ENCODE measurements at regions not wholly inside any gene's neighbourhood (a gene's known extent, or its start where the extent isn't known, plus 50 kb on each side); places are given as distances from the start of the nearest gene placed in this dataset.
A peak's percentile ranks its signal among the peaks of the same experiment; 100 is the strongest.

GRCh38 chr10:21078410-21079329, 181.6 kb upstream of the NEBL start:
- CTCF ChIA-PET = interaction anchor here (0.7 to 1.8 kb wide), 14 partner anchors 9 to 916 kb away, joined by 3 to 8 read pairs (median 3); no protein-coding TSS in a partner anchor
- SMC1A ChIA-PET (ENCODE audit: uncharacterized antibody, unreplicated experiment) = interaction anchor here (1.7 kb wide), 1 partner anchor 191 kb away, joined by 7 read pairs; no protein-coding TSS in a partner anchor
- Histone ChIP-seq H2AFZ (ENCODE audit: control insufficient read depth, low read depth, low read length) (no peak overlapping the region), H3K27ac (ENCODE audit: control insufficient read depth, insufficient read depth) (no peak overlapping the region), H3K4me2 (ENCODE audit: control insufficient read depth, insufficient read depth) (no peak overlapping the region), H3K27me3 (replicated peaks in 1 of 2; ENCODE audit: control insufficient read depth in 2 of 2, insufficient read depth in 2 of 2, low read length in 1 of 2) (no peaks in the 10 kb centered on the region; a peak in 2 of 4 replicates), H3K4me1 (ENCODE audit: control insufficient read depth, insufficient read depth, low read length) (no peaks in the 10 kb centered on the region), H3K79me2 (ENCODE audit: control insufficient read depth, insufficient read depth, low read length) (no peaks in the 10 kb centered on the region), H3K36me3 (ENCODE audit: control insufficient read depth in 2 of 2, insufficient read depth in 2 of 2, low read length in 1 of 2) (no peaks in the 10 kb centered on the region), H3K4me3 (no peak overlapping the region), H3K9ac (ENCODE audit: control insufficient read depth, insufficient read depth, low read length) (no peak overlapping the region), H4K20me1 (ENCODE audit: control insufficient read depth, insufficient read depth) (no peaks in the 10 kb centered on the region), H3K9me3 (replicated peaks; ENCODE audit: control insufficient read depth, insufficient read depth, low read length) (no peaks in the 10 kb centered on the region)
- RAD21 ChIA-PET (ENCODE audit: unreplicated experiment) = interaction anchor here (1.0 to 1.2 kb wide), 2 partner anchors 374 to 893 kb away, joined by 3 read pairs; no protein-coding TSS in a partner anchor
- WGBS (ENCODE audit: insufficient coverage, insufficient replicate concordance, low lambda C conversion rate, missing lambda C conversion rate) = 13% methylated on average over 6 of the region's 6 CpGs
- ATAC-seq (peak; percentile 89), FAIRE-seq (peak; percentile 54), DNase-seq (ENCODE audit: low read depth, low spot score) (no peak)
- intact Hi-C loops (cut with micrococcal nuclease; ENCODE audit: unreplicated experiment) = loop anchor here (1.0 to 10.0 kb wide), 4 partner anchors 192 to 874 kb away; no protein-coding TSS in a partner anchor
- POLR2A ChIA-PET = no interaction called here
- no TSS peak for BruUV-seq (replicated peaks)
- in situ Hi-C loops (cut with MboI) = loop anchor here (25.0 kb wide), 1 partner anchor 884 kb away; no protein-coding TSS in a partner anchor
- no peak for TF ChIP-seq SMAD5 (IDR thresholded peaks at IDR 0.05; ENCODE audit: low read depth)
- no peak for TF ChIP-seq NFXL1 (IDR thresholded peaks at IDR 0.05; ENCODE audit: borderline replicate concordance)
- no peak for TF ChIP-seq SIX5 (IDR thresholded peaks at IDR 0.05; ENCODE audit: low read depth, low read length, severe bottlenecking)
- TF ChIP-seq SREBF1 (IDR thresholded peaks at IDR 0.05; ENCODE audit: low read length) = no peak
- no peak for TF ChIP-seq MEF2B (IDR thresholded peaks at IDR 0.05; ENCODE audit: partially characterized antibody, poor library complexity, severe bottlenecking)
- TF ChIP-seq PAX5 (IDR thresholded peaks at IDR 0.05; ENCODE audit: borderline replicate concordance, low read depth, low read length) = no peak
- TF ChIP-seq RAD21 (IDR thresholded peaks at IDR 0.05; ENCODE audit: insufficient read depth, low read depth, low read length) = peak; percentile 74
- no peak for TF ChIP-seq CBX3 (IDR thresholded peaks at IDR 0.05; ENCODE audit: borderline replicate concordance, low read depth)
- TF ChIP-seq IRF4 (IDR thresholded peaks at IDR 0.05; ENCODE audit: low read depth, low read length) = no peak
- 0 out of 2 replicates have a peak, but pooled peaks have one; percentile 36 for TF ChIP-seq YY1 (IDR thresholded peaks at IDR 0.05; ENCODE audit: low read depth, low read length)
- TF ChIP-seq, protein P1, sequence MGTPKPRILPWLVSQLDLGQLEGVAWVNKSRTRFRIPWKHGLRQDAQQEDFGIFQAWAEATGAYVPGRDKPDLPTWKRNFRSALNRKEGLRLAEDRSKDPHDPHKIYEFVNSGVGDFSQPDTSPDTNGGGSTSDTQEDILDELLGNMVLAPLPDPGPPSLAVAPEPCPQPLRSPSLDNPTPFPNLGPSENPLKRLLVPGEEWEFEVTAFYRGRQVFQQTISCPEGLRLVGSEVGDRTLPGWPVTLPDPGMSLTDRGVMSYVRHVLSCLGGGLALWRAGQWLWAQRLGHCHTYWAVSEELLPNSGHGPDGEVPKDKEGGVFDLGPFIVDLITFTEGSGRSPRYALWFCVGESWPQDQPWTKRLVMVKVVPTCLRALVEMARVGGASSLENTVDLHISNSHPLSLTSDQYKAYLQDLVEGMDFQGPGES (IDR thresholded peaks at IDR 0.05) = no peak
- no peak for TF ChIP-seq TBL1XR1 (IDR thresholded peaks at IDR 0.05; ENCODE audit: low read depth, low read length)
- TF ChIP-seq GATAD2B (conservative IDR thresholded peaks at IDR 0.05; ENCODE audit: low read depth) = no peak
- TF ChIP-seq YBX1 (IDR thresholded peaks at IDR 0.05) = no peak
- peak; percentile 64 for TF ChIP-seq SMC3 (IDR thresholded peaks at IDR 0.05; ENCODE audit: borderline replicate concordance, low read length)
- no peak for TF ChIP-seq RCOR1 (conservative IDR thresholded peaks at IDR 0.05; ENCODE audit: low read depth, low read length)
- TF ChIP-seq BCL11A (IDR thresholded peaks at IDR 0.05; ENCODE audit: low read depth, low read length) = no peak
- TF ChIP-seq ZNF384 (IDR thresholded peaks at IDR 0.05; ENCODE audit: borderline replicate concordance, low read depth, low read length) = no peak
- no peak for TF ChIP-seq CREB1 (IDR thresholded peaks at IDR 0.05; ENCODE audit: low read depth)
- TF ChIP-seq TAF1 (IDR thresholded peaks at IDR 0.05; ENCODE audit: borderline replicate concordance, low read depth, low read length) = no peak
- TF ChIP-seq NBN (IDR thresholded peaks at IDR 0.05) = no peak
- TF ChIP-seq CBFB (IDR thresholded peaks at IDR 0.05; ENCODE audit: low read depth) = no peak
- no peak for TF ChIP-seq FOXM1 (IDR thresholded peaks at IDR 0.05; ENCODE audit: low read depth, low read length)
- TF ChIP-seq ESRRA (IDR thresholded peaks at IDR 0.05; ENCODE audit: low read length) = no peak
- TF ChIP-seq POLR2AphosphoS2 (IDR thresholded peaks at IDR 0.05; ENCODE audit: low read depth, low read length) = no peak
- no peak for TF ChIP-seq KAT2A (conservative IDR thresholded peaks at IDR 0.05; ENCODE audit: control insufficient read depth, low read depth, low read length)
- no peak for TF ChIP-seq MXI1 (IDR thresholded peaks at IDR 0.05; ENCODE audit: low read depth, low read length)
- TF ChIP-seq SMARCA5 (IDR thresholded peaks at IDR 0.05) = no peak
